Pulmonary artery endothelial cell (primary cell): ENCODE measurements at regions not wholly inside any gene's neighbourhood (a gene's known extent, or its start where the extent isn't known, plus 50 kb on each side); places are given as distances from the start of the nearest gene placed in this dataset.

Source experiments
- DNase-seq: peaks from one replicate; pipeline ENCODE4 v3.0.0-alpha.2; 2011; ENCODE audit warnings: low read depth, low spot score

GRCh38 chr11:19561011-19561410, 151.6 kb upstream of the NAV2 start:
- DNase-seq = peak; percentile 55

- DNase-seq = no peak
Observed at GRCh38 chr11:19560156-19560555, 152.5 kb upstream of the NAV2 start.

- DNase-seq = no peak
Observed at GRCh38 chr11:19559746-19560145, 152.9 kb upstream of the NAV2 start.

- DNase-seq = no peak
Observed at GRCh38 chr11:19558189-19558986, 154.2 kb upstream of the NAV2 start.

- no peak for DNase-seq
Observed at GRCh38 chr11:19557720-19558140, 154.9 kb upstream of the NAV2 start.

- no peak for DNase-seq
Observed at GRCh38 chr11:19557185-19557584, 155.5 kb upstream of the NAV2 start.

- no peak for DNase-seq
Observed at GRCh38 chr11:19555266-19555665, 157.4 kb upstream of the NAV2 start.

GRCh38 chr11:19553683-19554333, 158.8 kb upstream of the NAV2 start:
- no peak for DNase-seq

GRCh38 chr11:19552656-19553260, 159.9 kb upstream of the NAV2 start:
- DNase-seq = no peak

GRCh38 chr11:19552161-19552560, 160.5 kb upstream of the NAV2 start:
- DNase-seq = no peak

GRCh38 chr11:19551457-19551856, 161.2 kb upstream of the NAV2 start:
- no peak for DNase-seq

GRCh38 chr11:19547044-19547443, 165.6 kb upstream of the NAV2 start:
- no peak for DNase-seq

GRCh38 chr11:19546325-19546724, 166.3 kb upstream of the NAV2 start:
- no peak for DNase-seq

GRCh38 chr11:19541521-19542049, 171.1 kb upstream of the NAV2 start:
- no peak for DNase-seq

- DNase-seq = no peak
Observed at GRCh38 chr11:19539861-19540260, 172.8 kb upstream of the NAV2 start.

GRCh38 chr11:19537803-19538453, 174.7 kb upstream of the NAV2 start:
- DNase-seq = no peak

GRCh38 chr11:19536131-19536530, 176.5 kb upstream of the NAV2 start:
- DNase-seq = no peak

- DNase-seq = no peak
Observed at GRCh38 chr11:19530505-19530904, 182.1 kb upstream of the NAV2 start.

- DNase-seq = no peak
Observed at GRCh38 chr11:19526119-19526518, 186.5 kb upstream of the NAV2 start.

- no peak for DNase-seq
Observed at GRCh38 chr11:19525714-19526113, 186.9 kb upstream of the NAV2 start.

- no peak for DNase-seq
Observed at GRCh38 chr11:19525276-19525675, 187.4 kb upstream of the NAV2 start.

- no peak for DNase-seq
Observed at GRCh38 chr11:19524171-19524671, 188.4 kb upstream of the NAV2 start.
